Transverse colon (tissue), 4 donors: ENCODE measurements at regions not wholly inside any gene's neighbourhood (a gene's known extent, or its start where the extent isn't known, plus 50 kb on each side); places are given as distances from the start of the nearest gene placed in this dataset.
"Not testable (repeated sequence)": the region's sequence is repeated elsewhere in the genome, so short reads cannot be mapped to it uniquely, and the experiment has no call there.

Source experiments
- DNase-seq: peaks from one replicate; pipeline ENCODE4 v3.0.0-alpha.2; 2019
- H3K27ac ChIP-seq, 4 donors: fragments of 200-600 bp; sonication (generic); 2 replicates each; pipeline ENCODE4 v1.5.1; 2016 to 2018; ENCODE audit warnings: inconsistent platforms in 4 of 4
- H3K27me3 ChIP-seq: fragments of 200-600 bp; sonication (generic); 2 replicates; pipeline ENCODE4 v1.5.1; 2017; ENCODE audit warnings: inconsistent platforms
- H3K36me3 ChIP-seq, 4 donors: fragments of 200-600 bp; sonication (generic); 2 replicates each; pipeline ENCODE4 v1.5.1; 2017 to 2019; ENCODE audit warnings: inconsistent platforms in 4 of 4
- H3K4me1 ChIP-seq, 4 donors: fragments of 200-600 bp; sonication (generic); 2 replicates each; pipeline ENCODE4 v1.5.1; 2017 to 2020; ENCODE audit warnings: inconsistent platforms in 4 of 4
- H3K4me3 ChIP-seq, 4 donors: fragments of 200-600 bp; sonication (generic); 1 replicate in 1 of 4; 2 replicates in 3 of 4; pipeline versions ENCODE4 v1.5.1 to v1.6.1; 2017 to 2019; ENCODE audit warnings: inconsistent platforms in 4 of 4
- H3K9me3 ChIP-seq, 2 donors: fragments of 200-600 bp; sonication (generic); 2 replicates each; pipeline ENCODE4 v1.5.1; 2017 to 2019; ENCODE audit warnings: inconsistent platforms in 2 of 2
- CTCF ChIP-seq, 5 experiments: fragments of 200-600 bp in 3 of 5; fragments of 450-650 bp in 2 of 5; sonication (generic) in 3 of 5; IDR thresholded peaks; 1 replicate in 2 of 5; 2 replicates in 3 of 5; pipeline ENCODE4 v1.5.1; 2016 to 2017; ENCODE audit warnings: antibody characterized with exemption in 5 of 5, inconsistent platforms in 3 of 5, mild to moderate bottlenecking in 2 of 5, moderate library complexity in 1 of 5
- EP300 ChIP-seq: sonication (generic); formaldehyde crosslinking; IDR thresholded peaks from one replicate; pipeline ENCODE4 v1.6.1; 2017; ENCODE audit warnings: antibody characterized with exemption, low read depth
- POLR2A ChIP-seq: fragments of 450-650 bp; IDR thresholded peaks from one replicate; pipeline ENCODE4 v1.6.1; 2016; ENCODE audit warnings: antibody characterized with exemption, mild to moderate bottlenecking, moderate library complexity
- POLR2AphosphoS5 ChIP-seq, 3 donors: sonication (generic); formaldehyde crosslinking; IDR thresholded peaks; one replicate each; pipeline ENCODE4 v1.6.1; 2016; ENCODE audit warnings: antibody characterized with exemption in 3 of 3
- WGBS, 2 donors: methylation state at CpG; one replicate each; pipeline ENCODE4 v1.1.5; 2018; ENCODE audit warnings: low coverage in 1 of 2; 5-methylcytosine and 5-hydroxymethylcytosine counted together
- in situ Hi-C, 4 donors: fragments of 200-750 bp; cut with MboI; loops; one replicate each; pipeline versions ENCODE4 v1.15.0 to v1.15.1; 2017; ENCODE audit warnings: low sequenced_read_pairs in 3 of 4, low pct_ligation_motif_present in 1 of 4, low pct_unique_long_range_greater_than_20kb in 1 of 4
- intact Hi-C: fragments of 100-400 bp; cut with DNase I; formaldehyde crosslinking; loops from one replicate; pipeline ENCODE4 v1.15.1; 2023; ENCODE audit warnings: low total_unique reads

- Histone ChIP-seq H3K36me3 (no peaks in the 10 kb centered on the region), H3K4me3 (no peak overlapping the region), H3K27ac (no peak overlapping the region), H3K27me3 (no peaks in the 10 kb centered on the region), H3K4me1 (no peaks in the 10 kb centered on the region), H3K9me3 (no peaks in the 10 kb centered on the region)
- DNase-seq, result no peak
- in situ Hi-C loops (no loop called here), intact Hi-C loops (no loop called here)
- no peak for TF ChIP-seq EP300
- WGBS, 2 donors, result 89 to 94% methylated on average over 3 to 6 of the region's 6 CpGs
These were observed 107.2 kb upstream of the ALDH1A3 start for GRCh38 chr15:100772478-100772877.

- no peaks in the 10 kb centered on the region for H3K27me3 ChIP-seq
- DNase-seq, result no peak
- no peak overlapping the region for H3K4me3 ChIP-seq
- TF ChIP-seq CTCF (IDR thresholded peaks at IDR 0.05) (no peak), POLR2AphosphoS5 (IDR thresholded peaks at IDR 0.05) (no peak), EP300 (no peak)
- no peaks in the 10 kb centered on the region for H3K9me3 ChIP-seq
- 83 to 89% methylated on average over 7 to 9 of the region's 9 CpGs for WGBS, 2 donors
- intact Hi-C loops, result no loop called here
- H3K4me1 ChIP-seq, result no peaks in the 10 kb centered on the region
- H3K27ac ChIP-seq, result no peak overlapping the region
- in situ Hi-C loops, result no loop called here
- no peaks in the 10 kb centered on the region for H3K36me3 ChIP-seq
These were observed 106.6 kb upstream of the ALDH1A3 start for GRCh38 chr15:100772892-100773520.

GRCh38 chr15:100774044-100774443 is 105.6 kb upstream of the ALDH1A3 start:
- H3K36me3 ChIP-seq, intact Hi-C loops, in situ Hi-C loops, H3K4me1 ChIP-seq, DNase-seq, H3K27ac ChIP-seq, H3K9me3 ChIP-seq, H3K4me3 ChIP-seq, H3K27me3 ChIP-seq: not testable (repeated sequence)
- WGBS, 2 donors, result 96% methylated on average over 27 of the region's 28 CpGs; no CpG with 5 or more reads in 1 of the 2 donors

- no peak for DNase-seq
- intact Hi-C loops, result no loop called here
- no peak for TF ChIP-seq POLR2A
- TF ChIP-seq EP300, result no peak
- TF ChIP-seq CTCF (IDR thresholded peaks at IDR 0.05), result no peak
- TF ChIP-seq POLR2AphosphoS5 (IDR thresholded peaks at IDR 0.05), result no peak
- no peaks in the 10 kb centered on the region for H3K36me3 ChIP-seq
- no peak overlapping the region for H3K27ac ChIP-seq
- no peak overlapping the region for H3K4me3 ChIP-seq
- 86 to 88% methylated on average over 6 to 12 of the region's 12 CpGs for WGBS, 2 donors
- H3K9me3 ChIP-seq, result no peaks in the 10 kb centered on the region
- in situ Hi-C loops, result no loop called here
- H3K27me3 ChIP-seq, result no peaks in the 10 kb centered on the region
- no peaks in the 10 kb centered on the region for H3K4me1 ChIP-seq
These were observed 103.9 kb upstream of the ALDH1A3 start for GRCh38 chr15:100775581-100776185.

GRCh38 chr15:100777821-100778220 is 101.8 kb upstream of the ALDH1A3 start:
- H3K36me3 ChIP-seq, result no peaks in the 10 kb centered on the region
- no peaks in the 10 kb centered on the region for H3K27me3 ChIP-seq
- intact Hi-C loops, result no loop called here
- H3K4me1 ChIP-seq, result no peaks in the 10 kb centered on the region
- 71 to 80% methylated on average over 2 of the region's 2 CpGs for WGBS, 2 donors
- DNase-seq, result no peak
- H3K27ac ChIP-seq, result no peak overlapping the region
- H3K9me3 ChIP-seq, result no peaks in the 10 kb centered on the region
- no peak overlapping the region for H3K4me3 ChIP-seq
- TF ChIP-seq CTCF (IDR thresholded peaks at IDR 0.05) (no peak), EP300 (no peak), POLR2A (no peak), POLR2AphosphoS5 (IDR thresholded peaks at IDR 0.05) (no peak)
- in situ Hi-C loops, result no loop called here
